Fibroblast of skin of right quadriceps (primary cell): ENCODE measurements at regions not wholly inside any gene's neighbourhood (a gene's known extent, or its start where the extent isn't known, plus 50 kb on each side); places are given as distances from the start of the nearest gene placed in this dataset.

ENCODE experiments used
- DNase-seq: peaks from one replicate; pipeline ENCODE4 v3.0.0-alpha.2; 2013

- no peak for DNase-seq
These were observed 839.6 kb downstream of the TSN start for GRCh38 chr2:122595065-122595464.

- no peak for DNase-seq
These were observed 841.1 kb downstream of the TSN start for GRCh38 chr2:122596598-122596997.

- no peak for DNase-seq
These were observed 843.3 kb downstream of the TSN start for GRCh38 chr2:122598784-122599183.

- DNase-seq = no peak
These were observed 855.6 kb downstream of the TSN start for GRCh38 chr2:122610948-122611609.

GRCh38 chr2:122622934-122623333 is 867.5 kb downstream of the TSN start:
- DNase-seq = no peak

GRCh38 chr2:122627388-122627787 is 871.9 kb downstream of the TSN start:
- DNase-seq = no peak

GRCh38 chr2:122634256-122634655 is 878.8 kb downstream of the TSN start:
- peak; percentile 96 for DNase-seq

GRCh38 chr2:122634920-122635319 is 879.5 kb downstream of the TSN start:
- DNase-seq = no peak

GRCh38 chr2:122635686-122636085 is 880.2 kb downstream of the TSN start:
- no peak for DNase-seq

GRCh38 chr2:122636097-122636496 is 880.6 kb downstream of the TSN start:
- peak; percentile 61 for DNase-seq

GRCh38 chr2:122639176-122639575 is 883.7 kb downstream of the TSN start:
- no peak for DNase-seq

GRCh38 chr2:122639711-122640110 is 884.3 kb downstream of the TSN start:
- no peak for DNase-seq

- peak; percentile 82 for DNase-seq
These were observed 888.4 kb downstream of the TSN start for GRCh38 chr2:122643725-122644329.

GRCh38 chr2:122651236-122651635 is 895.8 kb downstream of the TSN start:
- no peak for DNase-seq

GRCh38 chr2:122651780-122652179 is 896.3 kb downstream of the TSN start:
- no peak for DNase-seq

- no peak for DNase-seq
These were observed 897.2 kb downstream of the TSN start for GRCh38 chr2:122652670-122653069.

- DNase-seq = no peak
These were observed 901.0 kb downstream of the TSN start for GRCh38 chr2:122656403-122656802.

GRCh38 chr2:122660786-122661634 is 905.6 kb downstream of the TSN start:
- no peak for DNase-seq

- DNase-seq = no peak
These were observed 908.2 kb downstream of the TSN start for GRCh38 chr2:122663620-122664019.

- no peak for DNase-seq
These were observed 914.2 kb downstream of the TSN start for GRCh38 chr2:122669627-122670026.

GRCh38 chr2:122670897-122671296 is 915.4 kb downstream of the TSN start:
- no peak for DNase-seq

GRCh38 chr2:122680662-122681061 is 925.2 kb downstream of the TSN start:
- no peak for DNase-seq

- DNase-seq = no peak
These were observed 926.2 kb downstream of the TSN start for GRCh38 chr2:122681626-122682025.

- no peak for DNase-seq
These were observed 926.9 kb downstream of the TSN start for GRCh38 chr2:122682356-122682755.
